ENCODE measurements at regions not wholly inside any gene's neighbourhood (a gene's known extent, or its start where the extent isn't known, plus 50 kb on each side); places are given as distances from the start of the nearest gene placed in this dataset.

- H3K4me3 ChIP-seq (ENCODE audit: control insufficient read depth, low read depth, low read length): no peak overlapping the region
- DNase-seq (ENCODE audit: low read depth): no peak
- TF ChIP-seq CTCF (IDR thresholded peaks at IDR 0.05; ENCODE audit: control insufficient read depth, insufficient read depth, low read depth, low read length, missing control alignments): no peak
Measured at GRCh38 chr3:194991338-194991654, 279.7 kb downstream of the XXYLT1 start.

GRCh38 chr3:194993896-194994295, 277.1 kb downstream of the XXYLT1 start:
- no peak for TF ChIP-seq CTCF (IDR thresholded peaks at IDR 0.05; ENCODE audit: control insufficient read depth, insufficient read depth, low read depth, low read length, missing control alignments)
- DNase-seq (ENCODE audit: low read depth): no peak
- no peak overlapping the region for H3K4me3 ChIP-seq (ENCODE audit: control insufficient read depth, low read depth, low read length)

GRCh38 chr3:194994551-194994981, 276.4 kb downstream of the XXYLT1 start:
- H3K4me3 ChIP-seq (ENCODE audit: control insufficient read depth, low read depth, low read length): no peak overlapping the region
- TF ChIP-seq CTCF (IDR thresholded peaks at IDR 0.05; ENCODE audit: control insufficient read depth, insufficient read depth, low read depth, low read length, missing control alignments): no peak
- DNase-seq (ENCODE audit: low read depth): no peak

GRCh38 chr3:194995334-194995733, 275.6 kb downstream of the XXYLT1 start:
- TF ChIP-seq CTCF (IDR thresholded peaks at IDR 0.05; ENCODE audit: control insufficient read depth, insufficient read depth, low read depth, low read length, missing control alignments): no peak

GRCh38 chr3:194995922-194996321, 275.0 kb downstream of the XXYLT1 start:
- no peak for DNase-seq (ENCODE audit: low read depth)
- no peak for TF ChIP-seq CTCF (IDR thresholded peaks at IDR 0.05; ENCODE audit: control insufficient read depth, insufficient read depth, low read depth, low read length, missing control alignments)
- H3K4me3 ChIP-seq (ENCODE audit: control insufficient read depth, low read depth, low read length): no peak overlapping the region

More at GRCh38 chr3:194995334-194995733, 275.6 kb downstream of the XXYLT1 start:
- no peak for DNase-seq (ENCODE audit: low read depth)
- H3K4me3 ChIP-seq (ENCODE audit: control insufficient read depth, low read depth, low read length): no peak overlapping the region

GRCh38 chr3:194996746-194997145, 274.2 kb downstream of the XXYLT1 start:
- no peak for DNase-seq (ENCODE audit: low read depth)
- no peak for TF ChIP-seq CTCF (IDR thresholded peaks at IDR 0.05; ENCODE audit: control insufficient read depth, insufficient read depth, low read depth, low read length, missing control alignments)
- H3K4me3 ChIP-seq (ENCODE audit: control insufficient read depth, low read depth, low read length): no peak overlapping the region

GRCh38 chr3:194998417-194998816, 272.5 kb downstream of the XXYLT1 start:
- no peak for TF ChIP-seq CTCF (IDR thresholded peaks at IDR 0.05; ENCODE audit: control insufficient read depth, insufficient read depth, low read depth, low read length, missing control alignments)
- H3K4me3 ChIP-seq (ENCODE audit: control insufficient read depth, low read depth, low read length): no peak overlapping the region
- no peak for DNase-seq (ENCODE audit: low read depth)

Measured in AG09309 (cell line).